Fibroblast of pulmonary artery (primary cell): ENCODE measurements at regions not wholly inside any gene's neighbourhood (a gene's known extent, or its start where the extent isn't known, plus 50 kb on each side); places are given as distances from the start of the nearest gene placed in this dataset.
"Not testable (repeated sequence)": the region's sequence is repeated elsewhere in the genome, so short reads cannot be mapped to it uniquely, and the experiment has no call there.

Experiments
- DNase-seq: peaks from one replicate; pipeline ENCODE4 v3.0.0-alpha.2; 2010; ENCODE audit warnings: low read depth
- H3K4me3 ChIP-seq: replicated peaks from 2 replicates; pipeline ENCODE4 v1.5.1; 2011; ENCODE audit warnings: low read depth, mild to moderate bottlenecking, control low read depth, low read length, moderate library complexity
- CTCF ChIP-seq: IDR thresholded peaks from 2 replicates; pipeline ENCODE4 v1.5.1; 2011; ENCODE audit warnings: mild to moderate bottlenecking, control low read depth, low read length, inconsistent platforms; ENCODE audit errors: missing control alignments

GRCh38 chr4:100641336-100641735, 123.5 kb upstream of the EMCN start:
- TF ChIP-seq CTCF = no peak
- DNase-seq = no peak
- no peak overlapping the region for H3K4me3 ChIP-seq

- DNase-seq = no peak
- no peak for TF ChIP-seq CTCF
- H3K4me3 ChIP-seq = no peak overlapping the region
Measured at GRCh38 chr4:100635899-100636298, 118.1 kb upstream of the EMCN start.

- no peak for TF ChIP-seq CTCF
- H3K4me3 ChIP-seq = no peak overlapping the region
- DNase-seq = no peak
Measured at GRCh38 chr4:100633269-100633668, 115.4 kb upstream of the EMCN start.

- no peak overlapping the region for H3K4me3 ChIP-seq
- no peak for DNase-seq
- TF ChIP-seq CTCF = no peak
Measured at GRCh38 chr4:100632163-100632562, 114.3 kb upstream of the EMCN start.

- DNase-seq = no peak
- no peak for TF ChIP-seq CTCF
Measured at GRCh38 chr4:100631281-100631968, 113.6 kb upstream of the EMCN start.

GRCh38 chr4:100630341-100630740, 112.5 kb upstream of the EMCN start:
- no peak for TF ChIP-seq CTCF
- DNase-seq = no peak

More at GRCh38 chr4:100631281-100631968, 113.6 kb upstream of the EMCN start:
- H3K4me3 ChIP-seq = no peak overlapping the region

GRCh38 chr4:100609810-100610209, 92.0 kb upstream of the EMCN start:
- no peak overlapping the region for H3K4me3 ChIP-seq
- TF ChIP-seq CTCF = no peak
- DNase-seq = no peak

More at GRCh38 chr4:100630341-100630740, 112.5 kb upstream of the EMCN start:
- H3K4me3 ChIP-seq = no peak overlapping the region

- H3K4me3 ChIP-seq, DNase-seq: not testable (repeated sequence)
Measured at GRCh38 chr4:100608651-100609050, 90.8 kb upstream of the EMCN start.
